Loucy (cell line): ENCODE measurements at regions not wholly inside any gene's neighbourhood (a gene's known extent, or its start where the extent isn't known, plus 50 kb on each side); places are given as distances from the start of the nearest gene placed in this dataset.

Experiments used
- EZH2phosphoT487 ChIP-seq: fragments of 200-600 bp; IDR thresholded peaks from 2 replicates; pipeline ENCODE4 v1.6.1; 2018; ENCODE audit warnings: antibody characterized with exemption, mild to moderate bottlenecking, moderate library complexity, borderline replicate concordance
- TF ChIP-seq, protein P1 (sequence below): fragments of 200-600 bp; sonication (generic); conservative IDR thresholded peaks from 2 replicates; pipeline ENCODE4 v1.5.1; 2014; ENCODE audit warnings: mild to moderate bottlenecking, antibody characterized with exemption, low read length

GRCh38 chr11:56849250-56849649 lies 100.8 kb upstream of the OR9G4 start:
- TF ChIP-seq, protein P1, sequence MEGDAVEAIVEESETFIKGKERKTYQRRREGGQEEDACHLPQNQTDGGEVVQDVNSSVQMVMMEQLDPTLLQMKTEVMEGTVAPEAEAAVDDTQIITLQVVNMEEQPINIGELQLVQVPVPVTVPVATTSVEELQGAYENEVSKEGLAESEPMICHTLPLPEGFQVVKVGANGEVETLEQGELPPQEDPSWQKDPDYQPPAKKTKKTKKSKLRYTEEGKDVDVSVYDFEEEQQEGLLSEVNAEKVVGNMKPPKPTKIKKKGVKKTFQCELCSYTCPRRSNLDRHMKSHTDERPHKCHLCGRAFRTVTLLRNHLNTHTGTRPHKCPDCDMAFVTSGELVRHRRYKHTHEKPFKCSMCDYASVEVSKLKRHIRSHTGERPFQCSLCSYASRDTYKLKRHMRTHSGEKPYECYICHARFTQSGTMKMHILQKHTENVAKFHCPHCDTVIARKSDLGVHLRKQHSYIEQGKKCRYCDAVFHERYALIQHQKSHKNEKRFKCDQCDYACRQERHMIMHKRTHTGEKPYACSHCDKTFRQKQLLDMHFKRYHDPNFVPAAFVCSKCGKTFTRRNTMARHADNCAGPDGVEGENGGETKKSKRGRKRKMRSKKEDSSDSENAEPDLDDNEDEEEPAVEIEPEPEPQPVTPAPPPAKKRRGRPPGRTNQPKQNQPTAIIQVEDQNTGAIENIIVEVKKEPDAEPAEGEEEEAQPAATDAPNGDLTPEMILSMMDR, result no peak
- TF ChIP-seq EZH2phosphoT487, result no peak
